ENCODE measurements at regions not wholly inside any gene's neighbourhood (a gene's known extent, or its start where the extent isn't known, plus 50 kb on each side); places are given as distances from the start of the nearest gene placed in this dataset.

DNA sequence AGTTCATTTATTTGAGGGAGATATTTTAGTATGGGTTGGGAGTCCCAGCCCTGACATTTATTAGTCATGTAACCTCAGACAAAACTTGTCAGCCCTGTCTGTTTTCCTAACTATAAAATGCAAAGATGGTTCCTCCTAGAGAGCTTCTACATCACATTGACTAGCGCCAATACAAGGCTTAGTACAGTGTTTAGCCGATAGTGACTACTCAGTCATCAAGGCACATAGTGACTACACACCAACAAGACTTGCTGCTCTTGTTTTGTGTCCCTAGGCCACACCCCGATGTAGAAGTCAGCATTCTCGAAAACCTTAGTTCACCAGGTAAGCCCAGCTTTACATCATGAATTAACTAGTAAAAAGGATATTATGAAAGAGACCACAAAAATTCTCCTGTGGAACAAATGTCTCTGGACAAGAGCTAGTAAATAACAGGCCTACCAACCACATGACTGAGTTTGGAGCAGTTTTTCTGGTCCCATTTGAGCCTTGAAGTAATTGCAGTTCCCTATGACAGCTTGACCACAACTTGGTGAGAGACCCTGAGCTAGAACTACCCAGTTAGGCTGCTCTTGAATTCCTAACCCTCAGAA is 68.8 kb downstream of the PFDN4 start:
- TF ChIP-seq, protein P1, sequence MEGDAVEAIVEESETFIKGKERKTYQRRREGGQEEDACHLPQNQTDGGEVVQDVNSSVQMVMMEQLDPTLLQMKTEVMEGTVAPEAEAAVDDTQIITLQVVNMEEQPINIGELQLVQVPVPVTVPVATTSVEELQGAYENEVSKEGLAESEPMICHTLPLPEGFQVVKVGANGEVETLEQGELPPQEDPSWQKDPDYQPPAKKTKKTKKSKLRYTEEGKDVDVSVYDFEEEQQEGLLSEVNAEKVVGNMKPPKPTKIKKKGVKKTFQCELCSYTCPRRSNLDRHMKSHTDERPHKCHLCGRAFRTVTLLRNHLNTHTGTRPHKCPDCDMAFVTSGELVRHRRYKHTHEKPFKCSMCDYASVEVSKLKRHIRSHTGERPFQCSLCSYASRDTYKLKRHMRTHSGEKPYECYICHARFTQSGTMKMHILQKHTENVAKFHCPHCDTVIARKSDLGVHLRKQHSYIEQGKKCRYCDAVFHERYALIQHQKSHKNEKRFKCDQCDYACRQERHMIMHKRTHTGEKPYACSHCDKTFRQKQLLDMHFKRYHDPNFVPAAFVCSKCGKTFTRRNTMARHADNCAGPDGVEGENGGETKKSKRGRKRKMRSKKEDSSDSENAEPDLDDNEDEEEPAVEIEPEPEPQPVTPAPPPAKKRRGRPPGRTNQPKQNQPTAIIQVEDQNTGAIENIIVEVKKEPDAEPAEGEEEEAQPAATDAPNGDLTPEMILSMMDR (IDR thresholded peaks at IDR 0.05; ENCODE audit: low read depth, low read length, missing input control) = no peak
- TF ChIP-seq YY1 (IDR thresholded peaks at IDR 0.05) = no peak
- TF ChIP-seq TAF1 (conservative IDR thresholded peaks at IDR 0.05) = no peak
- TF ChIP-seq EGR1 (IDR thresholded peaks at IDR 0.05; ENCODE audit: low read depth in 2 of 2) = no peak
- no peak for TF ChIP-seq MAX (IDR thresholded peaks at IDR 0.05)
- TF ChIP-seq RXRA (IDR thresholded peaks at IDR 0.05) = no peak
- no peak for TF ChIP-seq REST (IDR thresholded peaks at IDR 0.05)

Data from liver (tissue), 3 donors.